ENCODE measurements at regions not wholly inside any gene's neighbourhood (a gene's known extent, or its start where the extent isn't known, plus 50 kb on each side); places are given as distances from the start of the nearest gene placed in this dataset.

DNA sequence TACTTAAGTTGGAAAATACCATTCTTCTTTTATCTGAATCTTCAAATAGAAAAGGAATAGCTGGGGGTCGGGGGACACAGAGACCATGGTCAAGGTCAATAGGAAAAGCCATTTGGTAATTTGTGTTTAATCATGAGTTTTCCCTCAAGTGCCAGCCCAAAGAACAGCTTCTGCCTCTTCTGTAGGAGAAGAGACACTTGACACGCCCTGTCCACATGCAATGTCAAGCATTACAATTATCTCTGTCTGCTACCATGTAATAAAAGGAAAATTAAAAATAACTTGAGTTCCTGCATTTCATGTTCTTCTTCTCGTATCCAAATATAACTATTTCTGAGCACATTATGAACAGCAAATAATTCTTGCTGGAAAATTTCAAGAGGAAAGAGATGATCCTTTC, 241.7 kb downstream of the IPMK start:
- no peaks in the 10 kb centered on the region for H3K27me3 Mint-ChIP-seq
- no peak for DNase-seq (ENCODE audit: low spot score in 2 of 2)
- H3K27ac Mint-ChIP-seq (ENCODE audit: low read depth), result no peak overlapping the region
- H3K4me1 Mint-ChIP-seq, result no peaks in the 10 kb centered on the region
- no peak for ATAC-seq (replicated peaks; ENCODE audit: extremely low read depth, poor library complexity, severe bottlenecking)
- no peaks in the 10 kb centered on the region for H3K9me3 Mint-ChIP-seq
- H3K4me3 Mint-ChIP-seq, result no peak overlapping the region
- no peaks in the 10 kb centered on the region for H3K36me3 Mint-ChIP-seq (ENCODE audit: insufficient read depth)

DNA sequence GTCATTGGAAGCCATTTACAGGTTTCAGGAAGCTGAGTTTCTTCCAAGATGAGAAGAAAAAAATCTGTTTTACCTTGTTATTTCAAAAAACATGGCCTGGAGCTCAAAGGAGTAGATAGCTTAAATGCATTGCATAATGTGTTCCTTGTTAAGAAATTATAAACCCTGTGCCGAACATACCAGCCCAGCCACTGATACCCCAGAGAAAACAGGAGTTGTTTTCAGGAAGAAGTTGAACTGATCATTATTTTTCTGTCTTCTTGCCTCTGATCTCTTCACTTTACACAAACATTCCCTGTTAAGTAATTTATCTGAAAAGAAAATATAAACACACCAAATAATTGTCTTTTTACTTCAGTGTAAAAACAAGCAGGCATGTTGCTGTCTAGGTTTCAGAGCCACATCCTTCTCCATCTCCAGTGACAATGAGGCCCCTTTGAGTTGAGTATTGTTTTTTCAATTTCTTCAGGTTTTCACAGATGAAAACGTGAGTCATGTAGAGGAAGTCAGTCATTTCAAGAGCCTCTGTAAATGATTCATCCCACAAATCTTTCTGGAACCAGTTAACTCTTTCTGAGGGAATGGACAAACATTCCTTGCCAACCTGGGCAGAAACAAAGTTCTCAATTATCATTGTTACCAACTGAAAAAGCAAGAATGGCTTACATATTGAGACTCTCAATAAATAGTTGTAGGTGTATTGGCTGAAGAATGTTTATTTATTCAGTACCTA, 244.2 kb downstream of the IPMK start:
- ATAC-seq (replicated peaks; ENCODE audit: extremely low read depth, poor library complexity, severe bottlenecking) (no peak), DNase-seq (ENCODE audit: low spot score in 2 of 2) (no peak)
- Mint-ChIP-seq H3K4me1 (no peaks in the 10 kb centered on the region), H3K9me3 (no peaks in the 10 kb centered on the region), H3K27ac (ENCODE audit: low read depth) (no peak overlapping the region), H3K4me3 (no peak overlapping the region), H3K27me3 (no peaks in the 10 kb centered on the region), H3K36me3 (ENCODE audit: insufficient read depth) (no peaks in the 10 kb centered on the region)

DNA sequence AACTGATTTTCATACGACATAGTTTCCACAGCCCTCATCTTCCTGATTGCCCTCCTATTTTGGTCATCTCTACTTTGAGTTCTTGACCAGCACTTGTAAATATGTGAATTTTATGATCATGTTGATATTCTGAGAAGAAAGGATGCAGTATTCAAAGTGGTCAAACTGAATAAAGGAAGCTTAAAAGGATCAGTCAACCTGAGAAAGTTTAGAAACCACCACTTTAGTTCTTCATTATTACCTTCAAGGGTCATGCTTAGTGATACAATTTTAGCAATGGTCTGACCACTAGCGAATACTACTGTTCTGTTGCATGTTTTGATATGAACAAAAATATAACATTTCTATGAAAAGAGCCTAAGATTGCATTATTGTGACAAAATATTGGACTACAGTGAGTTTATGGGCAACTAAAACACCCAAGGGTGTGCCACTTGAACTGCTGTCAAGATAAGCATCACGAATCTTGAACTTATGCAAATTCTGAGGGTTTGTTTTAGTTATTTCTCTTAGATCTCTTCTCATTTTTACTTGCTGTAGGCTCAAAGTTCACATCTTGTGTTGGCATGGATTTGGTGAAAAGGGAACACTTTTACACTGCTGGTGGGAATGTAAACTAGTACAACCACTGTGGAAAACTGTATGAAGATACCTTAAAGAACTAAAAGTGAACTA, 247.7 kb downstream of the IPMK start:
- no peaks in the 10 kb centered on the region for H3K9me3 Mint-ChIP-seq
- H3K27me3 Mint-ChIP-seq, result no peaks in the 10 kb centered on the region
- no peaks in the 10 kb centered on the region for H3K4me1 Mint-ChIP-seq
- H3K4me3 Mint-ChIP-seq, result no peak overlapping the region
- H3K27ac Mint-ChIP-seq (ENCODE audit: low read depth), result no peak overlapping the region
- H3K36me3 Mint-ChIP-seq (ENCODE audit: insufficient read depth), result no peaks in the 10 kb centered on the region
- DNase-seq (ENCODE audit: low spot score in 2 of 2) (no peak), ATAC-seq (replicated peaks; ENCODE audit: extremely low read depth, poor library complexity, severe bottlenecking) (no peak)

DNA sequence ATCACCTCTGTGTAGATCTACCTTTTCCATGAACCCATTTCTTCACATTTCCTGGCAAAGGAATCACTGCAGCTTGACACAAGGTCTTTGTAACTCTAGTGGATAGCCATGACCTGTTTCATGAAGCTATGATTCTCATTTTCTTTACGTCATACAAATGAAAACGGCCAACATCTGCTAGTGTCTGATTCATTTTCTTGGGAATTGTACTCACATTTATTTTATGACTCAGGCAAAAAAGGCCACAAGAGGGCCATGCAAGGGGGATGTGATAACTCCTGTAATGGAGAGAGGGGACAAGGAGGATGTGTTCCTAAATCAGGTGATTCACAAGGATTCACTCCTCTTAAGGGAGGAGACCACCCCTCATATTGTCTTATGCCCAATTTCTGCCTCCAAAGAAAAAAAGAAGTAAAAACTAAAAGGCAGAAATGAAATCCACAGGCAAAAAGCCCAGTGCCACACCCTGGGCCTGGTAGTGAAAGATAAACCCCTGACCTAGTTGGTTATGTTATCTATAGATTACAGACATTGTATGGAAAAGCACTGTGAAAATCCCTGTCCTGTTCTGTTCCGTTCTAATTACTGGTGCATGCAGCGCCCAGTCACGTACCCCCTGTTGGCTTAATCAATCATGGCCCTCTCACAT, 249.9 kb downstream of the IPMK start:
- Mint-ChIP-seq H3K27ac (ENCODE audit: low read depth) (no peak overlapping the region), H3K9me3 (no peaks in the 10 kb centered on the region), H3K4me1 (no peaks in the 10 kb centered on the region), H3K4me3 (no peak overlapping the region), H3K27me3 (no peaks in the 10 kb centered on the region), H3K36me3 (ENCODE audit: insufficient read depth) (no peaks in the 10 kb centered on the region)
- DNase-seq (ENCODE audit: low spot score in 2 of 2) (no peak), ATAC-seq (replicated peaks; ENCODE audit: extremely low read depth, poor library complexity, severe bottlenecking) (no peak)

DNA sequence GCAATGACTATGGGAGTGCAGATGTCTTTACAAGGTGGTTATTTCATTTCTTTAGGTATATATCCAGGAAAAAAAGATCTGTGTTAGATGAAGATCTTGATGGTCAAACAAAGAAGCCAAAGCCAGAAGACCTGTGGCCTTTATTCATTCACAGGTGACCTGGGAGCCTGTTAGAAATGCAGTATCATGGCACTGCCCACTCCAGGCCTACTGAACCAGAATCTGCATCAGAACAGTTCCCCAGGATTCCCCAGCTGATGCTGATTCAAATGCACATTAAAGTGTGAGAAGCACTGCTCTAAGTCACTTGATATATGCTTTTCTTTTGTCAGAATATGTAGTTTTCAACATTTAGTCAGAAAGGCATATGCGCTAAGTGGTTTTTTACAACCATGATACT, 251.1 kb downstream of the IPMK start:
- H3K9me3 Mint-ChIP-seq, result no peaks in the 10 kb centered on the region
- H3K27ac Mint-ChIP-seq (ENCODE audit: low read depth), result no peak overlapping the region
- H3K36me3 Mint-ChIP-seq (ENCODE audit: insufficient read depth), result no peaks in the 10 kb centered on the region
- no peak for DNase-seq (ENCODE audit: low spot score in 2 of 2)
- H3K27me3 Mint-ChIP-seq, result no peaks in the 10 kb centered on the region
- ATAC-seq (replicated peaks; ENCODE audit: extremely low read depth, poor library complexity, severe bottlenecking), result no peak
- no peaks in the 10 kb centered on the region for H3K4me1 Mint-ChIP-seq
- H3K4me3 Mint-ChIP-seq, result no peak overlapping the region

DNA sequence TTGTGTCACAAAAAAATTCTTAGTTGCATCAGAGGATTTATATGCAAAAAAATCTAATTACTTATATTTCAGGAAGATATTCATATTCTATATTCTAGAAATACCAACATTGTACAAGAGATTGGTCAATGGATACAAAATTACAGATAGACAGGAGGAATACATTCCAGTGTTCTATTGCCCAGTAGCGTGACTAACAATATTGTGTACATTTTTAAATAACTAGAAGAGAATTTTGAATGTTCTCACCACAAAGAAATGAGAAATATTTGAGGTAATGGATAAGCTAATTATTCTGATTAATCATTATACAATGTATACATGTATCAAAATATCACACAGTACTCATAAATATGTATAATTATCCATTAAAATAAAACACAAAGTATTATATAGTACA, 253.3 kb downstream of the IPMK start:
- no peaks in the 10 kb centered on the region for H3K27me3 Mint-ChIP-seq
- ATAC-seq (replicated peaks; ENCODE audit: extremely low read depth, poor library complexity, severe bottlenecking) (no peak), DNase-seq (ENCODE audit: low spot score in 2 of 2) (no peak)
- H3K4me3 Mint-ChIP-seq, result no peak overlapping the region
- H3K9me3 Mint-ChIP-seq, result no peaks in the 10 kb centered on the region
- H3K4me1 Mint-ChIP-seq, result no peaks in the 10 kb centered on the region
- no peaks in the 10 kb centered on the region for H3K36me3 Mint-ChIP-seq (ENCODE audit: insufficient read depth)
- H3K27ac Mint-ChIP-seq (ENCODE audit: low read depth), result no peak overlapping the region

GRCh38 chr10:58013406-58013805, 254.3 kb downstream of the IPMK start:
- no peak for ATAC-seq (replicated peaks; ENCODE audit: extremely low read depth, poor library complexity, severe bottlenecking)
- Mint-ChIP-seq H3K4me3 (no peak overlapping the region), H3K4me1 (no peaks in the 10 kb centered on the region), H3K27me3 (no peaks in the 10 kb centered on the region), H3K9me3 (no peaks in the 10 kb centered on the region), H3K36me3 (ENCODE audit: insufficient read depth) (no peaks in the 10 kb centered on the region), H3K27ac (ENCODE audit: low read depth) (no peak overlapping the region)
- DNase-seq (ENCODE audit: low spot score in 2 of 2), result no peak

DNA sequence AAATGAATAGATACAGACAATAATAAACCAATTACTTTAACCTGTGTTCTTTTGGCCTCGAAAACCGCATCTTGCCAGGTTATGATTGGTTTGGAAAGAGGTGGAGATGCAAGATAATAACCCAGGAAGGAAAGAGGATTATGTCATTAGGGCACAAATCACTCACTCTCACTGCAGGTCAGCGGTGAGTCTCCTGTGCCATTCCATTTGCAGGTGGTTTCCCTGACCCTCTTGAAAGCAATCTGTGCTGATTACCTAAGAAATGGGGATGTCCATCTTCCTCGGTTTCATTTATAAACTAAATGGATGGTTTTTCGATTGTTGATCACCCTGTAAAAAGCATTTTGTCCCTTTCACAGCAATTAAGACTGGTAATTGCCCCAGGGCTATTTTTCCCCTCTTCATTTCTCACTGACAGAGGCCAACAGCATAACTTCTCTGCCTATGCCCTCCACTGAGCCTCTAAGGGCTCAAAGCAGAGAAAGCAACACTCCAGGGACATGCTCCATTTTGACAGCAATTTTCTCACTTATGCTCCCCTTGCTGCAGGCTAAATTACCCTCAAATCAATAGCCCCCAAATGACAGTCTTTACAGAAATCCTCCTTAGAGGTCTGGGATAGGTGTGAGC, 257.5 kb downstream of the IPMK start:
- DNase-seq (ENCODE audit: low spot score in 2 of 2), result no peak
- Mint-ChIP-seq H3K4me1 (no peaks in the 10 kb centered on the region), H3K36me3 (ENCODE audit: insufficient read depth) (no peaks in the 10 kb centered on the region), H3K27me3 (no peaks in the 10 kb centered on the region), H3K27ac (ENCODE audit: low read depth) (no peak overlapping the region), H3K4me3 (no peak overlapping the region), H3K9me3 (no peaks in the 10 kb centered on the region)
- ATAC-seq (replicated peaks; ENCODE audit: extremely low read depth, poor library complexity, severe bottlenecking), result no peak

- H3K27ac Mint-ChIP-seq (ENCODE audit: low read depth), result no peak overlapping the region
- no peaks in the 10 kb centered on the region for H3K27me3 Mint-ChIP-seq
- DNase-seq (ENCODE audit: low spot score in 2 of 2) (no peak), ATAC-seq (replicated peaks; ENCODE audit: extremely low read depth, poor library complexity, severe bottlenecking) (no peak)
- H3K4me3 Mint-ChIP-seq, result no peak overlapping the region
- no peaks in the 10 kb centered on the region for H3K9me3 Mint-ChIP-seq
- H3K36me3 Mint-ChIP-seq (ENCODE audit: insufficient read depth), result no peaks in the 10 kb centered on the region
- no peaks in the 10 kb centered on the region for H3K4me1 Mint-ChIP-seq
These were observed 263.7 kb downstream of the IPMK start for GRCh38 chr10:58003945-58004344.

DNA sequence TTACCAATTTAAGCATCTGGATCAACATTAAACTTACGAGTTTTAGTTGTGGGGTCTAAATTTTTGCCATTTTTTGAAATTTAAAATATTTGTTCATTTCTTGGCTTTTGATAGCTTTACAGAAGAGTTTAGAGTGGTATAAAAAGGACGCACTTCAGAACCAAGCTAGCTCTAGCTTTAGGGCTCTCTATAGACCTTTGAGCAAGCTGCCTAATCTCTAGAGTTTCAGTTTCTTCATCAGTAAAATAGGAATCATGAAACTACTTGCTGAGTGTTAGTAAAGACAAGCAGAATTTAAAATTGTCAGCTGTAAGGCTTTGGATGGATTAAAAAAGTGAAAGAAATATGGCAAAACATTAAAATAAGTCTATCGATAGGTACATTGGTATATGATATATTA, 266.5 kb downstream of the IPMK start:
- H3K4me3 Mint-ChIP-seq, result no peak overlapping the region
- no peaks in the 10 kb centered on the region for H3K4me1 Mint-ChIP-seq
- H3K9me3 Mint-ChIP-seq, result peaks cover 5% of the 10 kb centered on the region
- ATAC-seq (replicated peaks; ENCODE audit: extremely low read depth, poor library complexity, severe bottlenecking) (no peak), DNase-seq (ENCODE audit: low spot score in 2 of 2) (no peak)
- no peaks in the 10 kb centered on the region for H3K36me3 Mint-ChIP-seq (ENCODE audit: insufficient read depth)
- no peak overlapping the region for H3K27ac Mint-ChIP-seq (ENCODE audit: low read depth)
- no peaks in the 10 kb centered on the region for H3K27me3 Mint-ChIP-seq

DNA sequence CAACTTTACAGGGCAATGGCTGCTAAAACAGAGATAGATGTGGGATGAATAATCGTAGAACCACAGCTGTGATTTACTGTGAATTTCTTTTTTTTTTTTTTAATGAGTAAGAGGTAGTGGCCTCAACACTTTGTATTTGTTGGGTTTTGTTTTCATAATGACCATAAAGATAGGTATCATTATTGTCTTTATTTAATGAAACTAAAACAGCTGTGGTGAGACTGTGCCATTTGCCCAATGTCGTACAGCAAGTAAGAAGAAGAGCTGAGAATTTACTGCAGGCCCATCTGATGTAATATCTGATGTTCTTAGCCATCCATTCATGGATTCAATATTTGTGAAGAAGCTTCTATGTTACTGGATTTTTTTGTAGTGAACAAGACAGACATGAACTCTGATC, 271.2 kb downstream of the IPMK start:
- Mint-ChIP-seq H3K4me3 (no peak overlapping the region), H3K27me3 (no peaks in the 10 kb centered on the region), H3K36me3 (ENCODE audit: insufficient read depth) (no peaks in the 10 kb centered on the region), H3K27ac (ENCODE audit: low read depth) (no peak overlapping the region), H3K4me1 (no peaks in the 10 kb centered on the region), H3K9me3 (peaks cover 10% of the 10 kb centered on the region)
- ATAC-seq (replicated peaks; ENCODE audit: extremely low read depth, poor library complexity, severe bottlenecking) (no peak), DNase-seq (ENCODE audit: low spot score in 2 of 2) (no peak)

- no peaks in the 10 kb centered on the region for H3K36me3 Mint-ChIP-seq (ENCODE audit: insufficient read depth)
These were observed 274.4 kb downstream of the IPMK start for GRCh38 chr10:57993302-57993701.

More at GRCh38 chr10:57993302-57993701, 274.4 kb downstream of the IPMK start:
- H3K9me3 Mint-ChIP-seq, result peaks cover 10% of the 10 kb centered on the region
- H3K4me3 Mint-ChIP-seq, result no peak overlapping the region
- no peak for ATAC-seq (replicated peaks; ENCODE audit: extremely low read depth, poor library complexity, severe bottlenecking)
- H3K27ac Mint-ChIP-seq (ENCODE audit: low read depth), result no peak overlapping the region
- no peak for DNase-seq (ENCODE audit: low spot score in 2 of 2)
- H3K27me3 Mint-ChIP-seq, result no peaks in the 10 kb centered on the region
- no peaks in the 10 kb centered on the region for H3K4me1 Mint-ChIP-seq

Data from central memory CD8-positive, alpha-beta T cell (primary cell).